ENCODE measurements at regions not wholly inside any gene's neighbourhood (a gene's known extent, or its start where the extent isn't known, plus 50 kb on each side); places are given as distances from the start of the nearest gene placed in this dataset.

- TF ChIP-seq ZNF225 (CRISPR knock-in tag; IDR thresholded peaks at IDR 0.05) (no peak), CTCF (CRISPR knock-in tag; IDR thresholded peaks at IDR 0.05) (no peak), TSC22D2 (CRISPR knock-in tag; IDR thresholded peaks at IDR 0.05; ENCODE audit: borderline replicate concordance) (no peak), POLR2A (IDR thresholded peaks at IDR 0.05; ENCODE audit: insufficient read depth in 1 of 2, low read depth in 2 of 2, low read length in 2 of 2) (no peak), SMC3 (IDR thresholded peaks at IDR 0.05; ENCODE audit: low read length) (no peak), SMAD1 (CRISPR knock-in tag; IDR thresholded peaks at IDR 0.05; ENCODE audit: borderline replicate concordance, low read depth) (no peak), EZH2 (conservative IDR thresholded peaks at IDR 0.05; ENCODE audit: low read depth, low read length) (no peak), ZFP36 (IDR thresholded peaks at IDR 0.05; ENCODE audit: borderline replicate concordance, low read depth, low read length, partially characterized antibody) (no peak), GMEB1 (CRISPR knock-in tag; IDR thresholded peaks at IDR 0.05; ENCODE audit: borderline replicate concordance) (no peak), ZBTB21 (CRISPR knock-in tag; IDR thresholded peaks at IDR 0.05) (no peak), USF2 (IDR thresholded peaks at IDR 0.05; ENCODE audit: low read depth, low read length) (no peak), USF2 (CRISPR knock-in tag; IDR thresholded peaks at IDR 0.05; ENCODE audit: borderline replicate concordance) (no peak), ZFP91 (CRISPR knock-in tag; IDR thresholded peaks at IDR 0.05; ENCODE audit: borderline replicate concordance) (no peak)
These were observed 94.7 kb upstream of the CCN2 start for GRCh38 chr6:132045877-132046276.

All from HepG2 (cell line).